Kidney (tissue), 13 donors: ENCODE measurements at regions not wholly inside any gene's neighbourhood (a gene's known extent, or its start where the extent isn't known, plus 50 kb on each side); places are given as distances from the start of the nearest gene placed in this dataset.

ENCODE experiments used
- DNase-seq, 5 donors: peaks; one replicate each; pipeline ENCODE4 v3.0.0-alpha.2; 2013 to 2020
- FAIRE-seq: peaks from 2 replicates; lab custom pipeline; 2012; peaks lifted over from hg19 to GRCh38; lab: Jason Lieb, UNC
- H3K27ac ChIP-seq, 2 donors: one replicate each; pipeline ENCODE4 v1.7.0; 2013; ENCODE audit warnings: low read depth in 2 of 2, low read length in 2 of 2, inconsistent platforms in 1 of 2
- H3K27me3 ChIP-seq: one replicate; pipeline ENCODE4 v1.7.1; 2013; ENCODE audit warnings: low read length, inconsistent platforms; ENCODE audit not compliant: control insufficient read depth, insufficient read depth
- H3K36me3 ChIP-seq, 3 donors: one replicate each; pipeline versions ENCODE4 v1.7.0 to v1.7.1; 2013; ENCODE audit warnings: low read length in 3 of 3, control low read depth in 1 of 3, inconsistent platforms in 1 of 3; ENCODE audit not compliant: insufficient read depth in 3 of 3, control insufficient read depth in 2 of 3
- H3K4me1 ChIP-seq, 3 donors: one replicate each; pipeline versions ENCODE4 v1.7.0 to v1.7.1; 2013; ENCODE audit warnings: low read length in 3 of 3, inconsistent platforms in 1 of 3, low read depth in 1 of 3; ENCODE audit not compliant: control insufficient read depth in 2 of 3, insufficient read depth in 2 of 3
- H3K4me3 ChIP-seq, 3 donors: one replicate each; pipeline versions ENCODE4 v1.7.0 to v1.8.1; 2013; ENCODE audit warnings: low read length in 3 of 3, control low read depth in 1 of 3, inconsistent platforms in 1 of 3
- H3K9ac ChIP-seq, 3 donors: one replicate each; pipeline versions ENCODE4 v1.7.0 to v1.7.1; 2013; ENCODE audit warnings: low read length in 3 of 3, control low read depth in 1 of 3, inconsistent platforms in 1 of 3
- H3K9me3 ChIP-seq, 3 donors: one replicate each; pipeline versions ENCODE4 v1.7.0 to v1.7.1; 2013; ENCODE audit warnings: low read length in 3 of 3, control low read depth in 1 of 3, inconsistent platforms in 1 of 3; ENCODE audit not compliant: control insufficient read depth in 2 of 3, insufficient read depth in 1 of 3
- CTCF ChIP-seq: IDR thresholded peaks from 3 replicates; pipeline ENCODE4 v1.5.1; 2012; ENCODE audit warnings: mild to moderate bottlenecking, moderate library complexity, borderline replicate concordance; ENCODE audit not compliant: insufficient read depth; ENCODE audit errors: extremely low read depth
- intact Hi-C: fragments of 100-400 bp; cut with DNase I; formaldehyde crosslinking; loops from one replicate; pipeline ENCODE4 v1.11.1; 2022
- donor health status: control.
- donor health status: control.
- donor health status: control.
- donor health status: control.
- donor health status: control.
- donor health status: DM: yes; HTN: yes; CAD: no.
- donor health status: Normal renal cell carcinoma (clear cell type).

DNA sequence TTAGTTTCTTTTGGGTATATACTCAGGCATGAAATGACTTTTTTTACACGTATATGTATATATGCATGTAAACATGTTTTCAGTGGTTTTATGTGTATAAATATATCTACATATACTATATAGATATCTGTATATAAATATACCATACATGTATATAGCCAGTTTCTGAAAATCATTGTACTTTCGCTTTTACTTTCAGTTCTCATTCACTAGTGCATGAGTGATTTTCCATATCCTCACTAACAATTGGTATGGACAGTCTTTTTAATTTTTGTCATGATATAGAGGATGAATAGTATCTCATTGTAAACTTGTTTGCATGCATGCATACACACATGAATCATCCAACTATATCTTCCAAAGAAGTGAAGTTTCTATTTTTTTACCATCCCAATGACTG lies 877.1 kb upstream of the CDH8 start:
- FAIRE-seq (no peak), DNase-seq (no peak)
- Histone ChIP-seq H3K4me1 (no peaks in the 10 kb centered on the region), H3K27ac (no peak overlapping the region), H3K27me3 (no peaks in the 10 kb centered on the region), H3K9me3 (no peaks in the 10 kb centered on the region), H3K36me3 (no peaks in the 10 kb centered on the region), H3K9ac (no peak overlapping the region), H3K4me3 (no peak overlapping the region)
- no peak for TF ChIP-seq CTCF
- intact Hi-C loops = no loop called here

GRCh38 chr16:62909597-62909996 lies 873.4 kb upstream of the CDH8 start:
- intact Hi-C loops = no loop called here
- Histone ChIP-seq H3K27ac (no peak overlapping the region), H3K36me3 (no peaks in the 10 kb centered on the region), H3K9me3 (no peaks in the 10 kb centered on the region), H3K27me3 (no peaks in the 10 kb centered on the region), H3K4me3 (no peak overlapping the region), H3K9ac (no peak overlapping the region), H3K4me1 (no peaks in the 10 kb centered on the region)
- no peak for FAIRE-seq
- no peak for DNase-seq
- TF ChIP-seq CTCF = no peak

GRCh38 chr16:62907562-62907961 lies 871.3 kb upstream of the CDH8 start:
- intact Hi-C loops = no loop called here
- DNase-seq (no peak), FAIRE-seq (no peak)
- Histone ChIP-seq H3K36me3 (no peaks in the 10 kb centered on the region), H3K4me1 (no peaks in the 10 kb centered on the region), H3K27ac (no peak overlapping the region), H3K9me3 (no peaks in the 10 kb centered on the region), H3K27me3 (no peaks in the 10 kb centered on the region), H3K9ac (no peak overlapping the region), H3K4me3 (no peak overlapping the region)
- TF ChIP-seq CTCF = no peak

GRCh38 chr16:62903961-62904502 lies 867.8 kb upstream of the CDH8 start:
- Histone ChIP-seq H3K9ac (no peak overlapping the region), H3K4me1 (no peaks in the 10 kb centered on the region), H3K9me3 (no peaks in the 10 kb centered on the region), H3K27ac (no peak overlapping the region), H3K36me3 (no peaks in the 10 kb centered on the region), H3K27me3 (no peaks in the 10 kb centered on the region), H3K4me3 (no peak overlapping the region)
- DNase-seq (no peak), FAIRE-seq (no peak)
- intact Hi-C loops = no loop called here
- TF ChIP-seq CTCF = no peak
